Posterior vena cava (tissue), 2 donors: ENCODE measurements at regions not wholly inside any gene's neighbourhood (a gene's known extent, or its start where the extent isn't known, plus 50 kb on each side); places are given as distances from the start of the nearest gene placed in this dataset.

Experiments used
- DNase-seq: peaks from one replicate; pipeline ENCODE4 v3.0.0-alpha.2; 2020; ENCODE audit warnings: low spot score
- intact Hi-C, 2 donors: fragments of 100-400 bp; cut with DNase I; formaldehyde crosslinking; loops; one replicate each; pipeline versions ENCODE4 v1.14.1 to v1.14.2; 2022 to 2023
- donor health status: DM: yes; HTN: yes; CAD: no.
- donor health status: DM: yes; HTN: yes; CAD: no.

- intact Hi-C loops: no loop called here
- DNase-seq: no peak
These were observed 221.5 kb upstream of the CDH2 start for GRCh38 chr18:28398471-28398870.

GRCh38 chr18:28390022-28390421, 213.1 kb upstream of the CDH2 start:
- intact Hi-C loops: no loop called here

DNA sequence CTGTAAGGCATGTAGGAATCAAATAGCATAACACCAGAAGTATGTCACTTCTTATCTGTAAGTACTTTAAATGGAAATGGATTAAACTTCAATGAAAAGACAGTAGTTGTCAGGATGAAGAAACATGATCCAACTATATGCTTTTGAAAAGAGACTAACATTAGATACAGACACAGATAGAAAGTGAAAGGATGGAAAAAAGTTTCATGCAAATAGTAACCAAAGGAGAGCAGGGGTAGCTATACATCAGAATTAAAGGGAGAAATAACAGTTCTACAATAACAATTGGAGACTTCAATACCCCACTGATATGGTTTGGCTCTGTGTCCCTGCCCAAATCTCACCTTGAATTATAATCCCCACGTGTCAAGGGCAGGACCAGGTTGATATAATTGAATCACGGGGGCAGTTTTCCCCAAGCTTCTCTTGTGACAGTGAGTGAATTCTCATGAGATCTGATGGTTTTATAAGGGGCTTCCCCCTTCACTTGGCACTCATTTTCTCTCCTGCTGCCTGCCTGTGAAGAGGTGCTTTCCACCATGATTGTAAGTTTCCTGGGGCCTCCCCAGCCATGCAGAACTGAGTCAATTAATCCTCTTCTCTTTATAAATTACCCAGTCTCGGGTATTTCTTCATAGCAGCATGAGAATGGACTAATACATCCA, 205.4 kb upstream of the CDH2 start:
- DNase-seq: no peak
- intact Hi-C loops: no loop called here

More at GRCh38 chr18:28390022-28390421, 213.1 kb upstream of the CDH2 start:
- no peak for DNase-seq

DNA sequence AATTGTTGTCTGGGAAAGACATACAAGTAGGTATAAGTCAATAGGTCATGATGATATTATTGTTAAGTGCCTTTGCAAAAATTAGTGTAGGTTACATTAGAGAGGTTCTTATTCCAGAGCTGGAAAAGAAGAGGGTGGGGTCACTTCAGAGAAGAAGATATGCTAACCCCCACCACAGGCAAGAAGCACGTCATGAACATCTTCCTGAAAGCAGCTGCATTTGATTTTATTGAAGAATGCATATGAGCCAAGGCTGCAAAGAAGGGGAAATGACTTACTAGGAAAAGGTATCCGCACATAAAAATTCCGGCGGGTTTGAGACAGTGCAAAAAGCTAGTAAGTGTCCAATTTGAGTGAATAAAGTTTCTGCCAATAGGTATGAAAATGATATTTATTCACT, 195.3 kb upstream of the CDH2 start:
- no peak for DNase-seq
- intact Hi-C loops: no loop called here

- intact Hi-C loops: no loop called here
- no peak for DNase-seq
These were observed 189.7 kb upstream of the CDH2 start for GRCh38 chr18:28366676-28367075.

GRCh38 chr18:28365411-28365831, 188.5 kb upstream of the CDH2 start:
- intact Hi-C loops: no loop called here
- DNase-seq: no peak

DNA sequence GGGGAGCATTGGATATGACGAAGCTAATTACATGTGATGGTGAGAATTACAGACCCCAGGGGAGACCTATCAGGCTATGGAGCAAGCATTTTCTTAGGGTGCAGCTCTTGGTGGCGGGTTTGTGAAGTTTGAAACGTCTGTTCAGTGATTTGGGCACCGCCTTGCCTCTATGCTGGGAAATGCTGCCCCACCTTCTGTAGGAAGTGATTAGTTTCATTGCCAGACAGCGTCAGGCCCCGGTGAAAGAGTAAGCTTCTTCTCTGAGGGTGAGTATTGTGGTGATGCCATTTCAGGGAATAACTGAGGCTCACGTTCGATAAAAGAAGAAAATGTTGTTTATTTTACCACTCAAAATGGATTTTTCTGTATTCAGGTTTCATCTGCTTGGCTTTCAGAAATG, 186.2 kb upstream of the CDH2 start:
- intact Hi-C loops: loop anchor here in 1 of 2 donors (5.0 kb wide), 1 partner anchor 894 kb away; no protein-coding TSS in a partner anchor
- no peak for DNase-seq

DNA sequence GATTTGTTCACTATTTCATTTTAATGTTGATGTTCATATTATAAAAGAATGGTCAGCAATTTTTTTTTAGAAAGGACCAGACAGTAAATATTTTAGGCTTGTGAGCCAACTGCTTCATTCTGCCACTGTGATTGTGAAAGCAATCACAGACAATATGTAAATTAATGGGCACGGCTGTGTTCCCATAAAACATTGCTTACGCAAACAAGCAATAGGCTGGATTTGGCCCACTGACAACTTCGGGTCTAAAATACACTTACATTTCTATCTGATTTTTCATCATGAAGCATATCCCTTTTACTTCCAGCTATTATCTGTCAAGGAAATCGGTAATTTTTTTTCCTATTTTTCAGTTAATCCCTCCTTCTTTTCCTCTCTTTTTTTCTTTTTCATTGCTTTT, 182.2 kb upstream of the CDH2 start:
- DNase-seq: no peak
- intact Hi-C loops: no loop called here

DNA sequence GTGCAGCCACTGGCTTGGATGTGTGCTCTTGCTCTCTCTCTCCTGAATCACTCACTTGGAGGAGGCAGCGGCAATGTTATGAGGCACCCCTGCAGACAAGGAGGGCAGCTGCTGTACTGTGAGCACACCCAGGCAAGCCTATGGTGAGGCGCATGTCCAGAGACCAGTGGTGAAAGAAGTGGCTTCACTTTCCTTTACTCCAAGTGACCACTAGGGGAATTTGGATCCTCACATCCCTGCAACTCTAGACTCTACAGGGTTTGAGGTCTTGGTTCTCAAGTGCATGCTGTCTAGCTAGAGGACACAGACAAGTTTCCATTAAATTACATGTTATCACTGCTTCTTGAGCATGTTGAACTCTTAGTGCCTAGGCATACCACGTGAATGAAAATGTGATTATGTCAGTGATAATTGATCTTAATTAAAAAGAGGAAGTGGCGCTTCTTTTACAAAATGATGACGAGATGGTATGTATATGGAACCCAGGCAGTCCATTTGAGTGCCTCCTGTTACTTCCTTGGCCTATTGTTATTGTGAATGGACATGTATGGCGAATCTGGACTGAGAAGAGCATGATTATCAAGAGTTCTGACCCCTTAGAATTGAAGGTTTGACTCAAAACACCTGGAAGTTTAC, 181.0 kb upstream of the CDH2 start:
- no peak for DNase-seq
- intact Hi-C loops: no loop called here

- no peak for DNase-seq
- intact Hi-C loops: no loop called here
These were observed 173.9 kb upstream of the CDH2 start for GRCh38 chr18:28350821-28351220.

DNA sequence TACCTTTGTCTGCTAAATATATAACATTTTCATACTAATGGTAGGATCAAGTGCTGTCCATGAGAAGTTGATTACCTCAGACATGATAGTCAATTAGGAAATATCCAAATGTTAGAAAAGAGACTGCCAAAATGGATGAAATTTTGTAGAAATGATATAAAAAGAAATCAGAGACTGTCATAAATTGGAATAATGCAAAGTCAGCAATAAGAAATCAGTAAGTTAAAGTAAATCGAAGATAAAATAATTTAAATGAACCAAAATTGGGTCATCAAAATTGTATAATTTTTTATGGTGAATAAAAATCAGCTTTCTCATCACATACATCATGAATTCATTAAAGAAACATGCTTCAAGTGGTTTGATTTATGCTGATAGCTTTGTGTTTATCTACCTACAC, 165.3 kb upstream of the CDH2 start:
- DNase-seq: no peak

DNA sequence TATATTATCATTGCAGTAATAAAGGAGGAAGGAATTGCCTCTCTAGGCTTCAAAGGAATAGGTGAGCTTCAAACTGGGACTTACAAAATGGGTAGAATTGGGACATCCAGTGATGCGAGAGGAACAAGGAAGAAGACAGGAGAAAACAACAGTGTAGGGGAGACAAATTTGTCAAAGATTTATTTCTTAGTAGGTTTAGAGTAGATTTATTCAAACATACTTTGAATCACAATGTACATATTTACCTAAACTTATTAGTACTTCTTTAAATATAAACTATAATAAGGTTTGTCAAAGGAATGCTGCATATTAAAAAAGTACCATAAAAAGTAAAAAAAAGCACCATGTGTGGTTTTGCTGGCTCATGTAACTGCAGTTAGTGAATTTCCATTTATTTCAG, 161.4 kb upstream of the CDH2 start:
- DNase-seq: no peak
- intact Hi-C loops: no loop called here

More for the DNA sequence above, 165.3 kb upstream of the CDH2 start:
- intact Hi-C loops: no loop called here

- intact Hi-C loops: no loop called here
- no peak for DNase-seq
These were observed 157.6 kb upstream of the CDH2 start for GRCh38 chr18:28334516-28334915.

DNA sequence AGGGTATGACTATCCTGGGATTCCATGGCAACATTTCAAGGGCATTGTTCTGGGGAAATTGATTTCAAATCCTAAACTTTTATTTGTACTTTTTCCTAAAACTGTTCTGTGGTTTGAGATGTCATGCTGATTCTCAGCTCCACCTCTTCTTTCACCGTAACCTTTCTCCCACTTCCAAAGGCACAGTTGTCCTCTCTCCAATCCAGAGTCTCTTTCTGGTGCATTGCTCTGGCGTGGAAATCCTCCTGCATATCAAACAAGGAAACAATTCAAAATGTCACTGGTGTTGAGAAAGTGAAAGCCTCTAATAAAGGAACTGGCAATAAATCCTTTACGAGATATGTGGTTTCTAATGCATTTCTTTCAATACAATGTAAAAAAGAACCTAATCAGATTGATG, 155.1 kb upstream of the CDH2 start:
- DNase-seq: no peak
- intact Hi-C loops: no loop called here

DNA sequence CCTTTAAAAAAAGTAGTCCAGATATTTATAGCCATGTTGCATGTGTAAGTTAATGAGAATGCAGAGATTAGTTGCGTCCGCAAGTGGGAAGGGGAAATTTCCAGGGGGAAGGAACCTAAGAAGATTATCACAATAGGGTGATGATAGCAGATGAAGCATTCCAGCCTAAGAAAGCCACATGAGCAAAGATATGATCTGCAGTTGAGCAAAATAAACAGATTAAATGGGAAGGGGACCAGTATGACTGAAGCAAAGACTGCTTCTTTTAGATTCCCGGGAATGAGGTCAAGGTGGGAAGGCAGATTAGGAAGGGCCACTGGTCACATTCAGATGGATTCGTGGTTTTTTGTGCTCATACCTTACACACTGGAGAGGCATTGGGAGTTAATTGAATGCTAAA, 154.6 kb upstream of the CDH2 start:
- intact Hi-C loops: no loop called here
- no peak for DNase-seq

- intact Hi-C loops: no loop called here
- DNase-seq: no peak
These were observed 136.7 kb upstream of the CDH2 start for GRCh38 chr18:28313602-28314001.

- intact Hi-C loops: no loop called here
- DNase-seq: no peak
These were observed 111.9 kb upstream of the CDH2 start for GRCh38 chr18:28288784-28289183.

- no peak for DNase-seq
- intact Hi-C loops: no loop called here
These were observed 110.2 kb upstream of the CDH2 start for GRCh38 chr18:28287146-28287545.

DNA sequence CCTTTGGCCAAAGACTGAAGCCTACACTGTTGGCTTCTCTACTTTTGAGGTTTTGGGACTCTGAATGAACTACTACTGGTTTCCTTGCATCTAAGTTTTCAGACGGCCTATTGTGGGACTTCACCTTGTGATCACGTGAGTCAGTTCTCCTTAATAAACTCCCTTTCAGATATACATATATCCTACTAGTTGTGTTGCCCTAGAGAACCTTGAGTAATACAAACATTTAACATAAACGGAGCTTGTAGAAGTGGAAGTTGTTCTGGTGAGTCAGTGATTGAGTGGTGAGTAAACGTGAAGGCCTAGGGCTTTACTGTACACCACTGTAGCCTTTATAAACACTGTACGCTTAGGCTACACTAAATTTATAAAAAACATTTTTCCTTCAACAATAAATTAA, 107.2 kb upstream of the CDH2 start:
- no peak for DNase-seq
- intact Hi-C loops: no loop called here

DNA sequence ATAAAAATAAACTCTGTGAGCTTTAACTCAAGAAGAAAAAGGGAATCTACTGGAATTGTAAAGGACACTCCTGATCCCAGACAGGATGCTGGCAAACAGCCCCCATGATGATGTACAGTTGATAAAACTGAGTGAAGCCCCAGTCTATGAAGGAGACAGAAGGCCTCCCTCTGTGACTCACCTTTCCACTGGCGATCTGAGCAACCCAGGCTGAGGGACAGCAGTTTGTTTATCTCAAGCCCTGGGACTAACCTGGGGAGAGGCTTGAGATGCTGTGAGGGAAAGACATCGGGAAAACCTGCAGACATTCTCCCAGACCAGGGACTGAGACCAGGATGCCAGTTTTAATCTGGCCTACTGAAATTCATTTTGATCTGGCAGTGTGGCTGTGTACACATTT, 104.5 kb upstream of the CDH2 start:
- DNase-seq: no peak
- intact Hi-C loops: no loop called here

- intact Hi-C loops: no loop called here
- no peak for DNase-seq
These were observed 92.8 kb upstream of the CDH2 start for GRCh38 chr18:28269750-28270149.
